Medulla oblongata (tissue), 1 donor: ENCODE measurements at regions not wholly inside any gene's neighbourhood (a gene's known extent, or its start where the extent isn't known, plus 50 kb on each side); places are given as distances from the start of the nearest gene placed in this dataset.
A peak's percentile ranks its signal among the peaks of the same experiment; 100 is the strongest.
"Not testable (repeated sequence)": the region's sequence is repeated elsewhere in the genome, so short reads cannot be mapped to it uniquely, and the experiment has no call there.

Source experiments
- DNase-seq: peaks from one replicate; pipeline ENCODE4 v3.0.0-alpha.2; 2015; ENCODE audit errors: extremely low spot score

DNA sequence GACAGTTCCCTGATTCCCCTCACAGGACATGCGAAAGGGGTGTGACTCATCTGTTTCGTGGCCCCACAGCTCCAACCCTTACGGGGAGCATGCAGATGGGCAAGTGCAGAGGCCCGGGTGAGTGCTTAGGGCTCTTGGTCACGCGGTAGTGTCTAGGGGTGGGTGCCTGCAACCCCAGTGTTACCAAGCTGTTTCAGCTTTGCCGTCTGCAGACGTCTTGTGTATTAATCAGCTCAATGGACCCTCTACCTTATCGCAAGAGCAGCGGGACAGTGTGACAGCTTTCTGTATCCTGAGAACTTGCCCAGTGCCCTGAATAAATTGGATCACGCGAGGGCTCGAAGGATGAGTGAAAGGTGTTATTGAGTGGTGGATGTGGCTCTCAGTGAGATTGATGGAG is 816.4 kb upstream of the ANO3 start:
- no peak for DNase-seq

DNA sequence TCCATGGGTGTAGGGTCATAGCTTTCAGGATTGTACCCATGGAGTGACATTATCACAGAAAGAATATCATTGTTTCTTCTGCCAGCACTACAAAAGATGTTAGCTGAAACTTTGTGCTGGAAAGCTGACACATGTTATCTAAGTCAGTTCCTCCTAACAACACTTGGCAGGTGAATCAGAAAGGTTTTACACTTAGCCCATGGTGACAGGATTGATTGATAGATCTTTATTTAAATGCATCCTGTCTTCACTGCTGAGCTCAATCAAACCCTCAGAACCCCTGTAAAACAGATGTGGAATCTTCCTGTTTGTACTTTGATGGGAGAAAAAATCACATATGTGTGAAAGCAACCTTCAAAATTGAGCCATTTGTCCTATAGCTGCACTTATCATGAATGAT is 811.5 kb upstream of the ANO3 start:
- DNase-seq: no peak

DNA sequence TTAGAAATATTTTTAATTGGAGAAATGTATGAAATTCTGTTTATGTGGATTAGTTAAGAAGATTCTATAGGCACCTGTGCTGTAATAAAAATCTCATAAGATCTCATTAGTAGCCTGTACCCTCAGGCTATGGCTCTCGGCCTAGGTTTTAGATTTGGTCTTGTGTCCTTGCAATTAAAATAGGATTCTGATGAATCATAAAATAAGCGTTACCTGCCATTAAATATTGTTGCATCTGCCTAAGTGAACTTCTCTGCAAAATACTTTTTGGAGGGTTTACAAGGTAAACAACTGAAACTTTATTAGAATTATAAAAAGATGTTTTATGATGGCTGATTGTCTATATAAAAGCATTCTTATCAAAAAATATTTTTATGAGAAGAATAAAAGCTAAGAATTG is 804.1 kb upstream of the ANO3 start:
- DNase-seq: no peak

DNA sequence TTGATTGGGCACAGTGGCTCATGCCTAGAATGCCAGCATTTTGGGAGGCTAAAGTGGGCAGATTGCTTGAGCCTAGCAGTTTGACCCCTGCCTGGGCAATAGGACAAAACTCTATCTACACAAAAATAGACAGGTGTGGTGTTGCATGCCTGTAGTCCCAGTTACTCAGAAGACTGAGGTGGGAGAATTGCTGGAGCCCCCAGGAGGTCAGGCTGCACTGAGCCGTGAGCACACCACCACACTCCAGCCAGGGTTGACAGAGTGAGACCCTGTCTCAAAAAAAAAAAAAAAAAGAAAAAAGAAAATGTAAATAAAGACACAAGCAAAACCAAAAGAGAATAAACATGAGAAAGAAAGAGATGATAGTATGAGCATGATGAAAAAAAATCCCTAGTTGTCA is 802.4 kb upstream of the ANO3 start:
- DNase-seq: no peak

DNA sequence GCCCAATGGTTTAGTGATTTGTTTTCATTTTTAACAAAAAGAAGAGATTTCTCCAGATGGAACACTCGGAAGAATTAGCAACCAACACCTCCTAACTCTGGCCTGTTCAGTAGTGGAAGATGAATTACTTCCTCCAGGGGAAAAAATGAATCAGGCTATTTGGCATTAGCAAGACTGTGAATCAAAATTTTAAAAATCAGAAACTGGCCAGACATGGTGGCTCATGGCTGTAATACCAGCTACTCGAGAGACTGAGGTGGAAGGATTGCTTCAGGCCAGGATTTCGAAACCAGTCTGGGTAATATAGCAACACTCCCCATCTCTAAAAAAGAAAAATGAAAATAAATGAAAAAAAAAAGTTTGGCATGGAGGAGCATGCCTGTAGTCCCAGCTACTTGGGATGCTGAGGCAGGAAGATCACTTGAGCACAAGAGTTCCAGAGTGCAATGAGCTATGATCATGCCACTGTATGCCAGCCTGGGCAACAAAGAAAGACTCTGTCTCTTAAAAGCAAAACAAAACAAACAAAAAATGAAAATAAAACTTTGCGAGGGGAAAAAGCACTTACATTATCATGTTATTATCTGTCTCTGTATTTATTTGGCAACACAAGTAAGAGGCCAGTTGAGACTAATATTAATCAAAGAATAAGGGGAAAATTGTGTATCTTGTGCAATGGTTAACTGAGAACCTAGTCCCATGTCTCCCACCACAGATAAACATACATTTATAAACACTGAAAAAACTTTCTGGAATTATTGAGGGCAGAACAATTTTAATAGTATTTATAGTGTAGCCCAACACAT is 796.3 kb upstream of the ANO3 start:
- peak; percentile 7 for DNase-seq

DNA sequence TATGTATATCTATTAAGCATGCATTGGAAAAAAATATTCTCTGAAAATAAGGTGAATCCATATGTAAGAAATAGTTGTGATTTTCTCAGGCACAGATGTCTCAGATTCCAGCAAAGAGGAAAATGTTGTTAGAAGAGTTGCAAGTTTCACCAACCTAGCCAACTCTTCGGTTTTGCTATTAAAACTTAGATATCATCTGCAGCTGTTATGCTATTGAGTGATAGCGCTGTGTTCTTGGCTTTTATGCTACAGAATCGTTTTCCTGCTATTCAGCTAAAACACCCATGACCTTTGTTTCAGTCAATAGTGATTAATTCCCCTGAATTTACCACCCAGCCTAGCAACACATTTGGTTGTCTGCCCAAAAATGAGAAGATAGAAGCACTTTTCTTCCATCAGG is 795.6 kb upstream of the ANO3 start:
- DNase-seq: no peak

DNA sequence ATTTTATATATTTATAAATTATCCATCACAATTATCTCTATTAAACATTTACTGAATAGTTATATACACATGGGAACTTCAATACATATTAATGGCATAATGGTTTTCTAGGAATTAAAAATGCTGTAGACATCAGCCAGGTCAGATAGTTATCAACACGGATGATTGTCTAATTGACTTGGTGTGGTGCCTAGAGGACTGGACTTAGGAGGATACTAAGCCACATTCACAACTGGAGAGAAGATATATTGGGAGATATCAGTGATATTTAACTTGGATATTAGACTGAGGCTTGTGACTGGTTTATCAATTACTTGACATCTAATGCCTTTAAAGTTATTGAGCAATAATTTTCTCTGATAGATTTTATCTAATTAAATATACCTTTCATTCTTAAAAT is 794.5 kb upstream of the ANO3 start:
- DNase-seq: no peak

DNA sequence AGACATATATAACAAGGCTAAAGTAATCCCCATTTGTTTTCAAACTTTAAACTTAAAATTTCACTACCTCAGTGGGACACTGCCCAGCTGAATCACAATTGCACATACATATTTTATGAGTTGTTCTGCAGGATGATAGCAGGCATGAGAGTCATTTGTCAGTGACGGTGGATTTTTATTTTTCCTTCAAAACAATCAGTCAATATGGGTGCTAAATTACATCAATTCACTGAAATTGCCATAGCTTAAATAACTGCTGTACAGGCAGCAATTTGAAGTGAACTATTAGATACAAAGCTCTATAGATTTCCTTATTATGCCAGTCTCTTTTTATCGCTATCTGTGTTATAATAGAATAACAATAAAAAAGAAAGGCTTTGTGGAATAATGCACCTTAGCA is 784.6 kb upstream of the ANO3 start:
- DNase-seq: no peak

DNA sequence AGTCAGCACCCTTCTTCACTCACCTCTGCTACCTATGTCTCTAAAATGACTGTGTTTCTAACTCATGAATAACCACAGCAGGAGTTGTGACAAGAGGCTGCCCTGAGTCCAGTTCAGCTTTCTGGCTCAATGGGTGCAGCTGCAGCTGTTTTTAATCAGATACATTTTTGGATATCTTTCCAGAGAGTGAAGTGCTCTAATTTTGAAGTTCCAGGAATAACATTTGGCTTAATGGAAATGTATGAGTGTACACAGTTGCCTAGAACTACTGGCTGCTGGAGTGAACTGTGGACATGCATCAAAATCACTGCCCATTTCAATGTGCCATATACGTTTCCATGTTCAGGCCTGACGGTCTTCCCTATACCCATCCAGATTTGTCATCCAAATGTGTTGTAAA is 769.5 kb upstream of the ANO3 start:
- no peak for DNase-seq

DNA sequence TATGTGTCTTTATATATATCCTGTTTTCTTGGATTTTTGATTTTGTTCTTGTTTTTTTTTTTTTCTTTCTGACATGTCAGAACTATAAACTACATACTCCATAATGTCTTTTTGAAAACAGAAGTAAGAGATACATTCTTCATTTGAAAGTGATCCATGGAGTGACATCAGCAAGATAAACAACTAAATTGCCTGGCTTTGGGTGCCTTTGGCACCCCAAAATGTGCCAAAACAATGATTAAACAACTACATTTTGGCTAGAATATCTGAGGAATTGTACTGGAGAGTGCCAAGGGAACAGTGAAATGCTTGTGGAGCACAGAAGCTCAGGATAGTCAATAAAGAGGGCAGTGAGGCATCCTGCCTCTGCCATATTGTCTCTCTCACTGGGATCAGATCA is 766.1 kb upstream of the ANO3 start:
- no peak for DNase-seq

DNA sequence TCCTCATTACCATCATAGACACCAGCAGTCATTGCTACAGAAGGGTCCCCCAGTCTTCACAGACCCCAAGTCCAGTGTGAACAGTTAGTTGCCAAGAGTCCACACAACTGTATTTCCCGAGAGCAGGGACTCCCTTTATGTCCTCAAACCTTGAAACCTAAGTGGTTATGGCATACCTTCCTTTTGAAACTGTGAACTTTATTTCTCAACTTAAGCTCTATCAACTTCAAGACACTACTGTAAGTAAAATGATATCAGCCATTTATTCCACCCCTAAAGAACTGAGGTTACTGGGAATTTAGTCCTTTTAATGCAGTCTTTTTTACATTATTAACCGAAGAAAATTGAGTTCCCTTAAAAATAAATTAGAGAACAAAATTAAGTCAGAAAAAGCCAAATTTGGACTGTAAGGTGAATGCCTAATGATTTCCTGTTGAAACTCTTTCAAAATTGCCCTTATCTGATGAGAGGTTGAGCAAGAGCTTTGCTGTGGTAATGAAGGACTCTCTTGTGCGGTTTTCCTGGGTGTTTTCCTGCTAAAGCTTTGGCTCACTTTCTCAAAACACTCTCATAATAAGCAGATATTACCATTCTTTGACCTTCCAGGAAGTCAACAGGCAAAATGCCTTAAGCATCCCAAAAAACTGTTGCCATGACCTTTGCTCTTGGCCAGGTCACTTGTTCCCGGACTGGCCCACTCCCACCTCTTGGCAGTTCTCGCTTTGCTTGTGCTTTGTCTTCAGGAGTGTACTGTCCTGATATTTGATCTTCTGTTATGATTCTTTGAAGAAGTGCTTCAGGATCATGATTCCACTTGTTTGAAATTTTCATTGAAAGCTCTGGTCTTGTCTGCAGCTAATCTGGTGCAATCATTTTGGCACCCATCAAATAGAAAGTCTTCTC is 765.4 kb upstream of the ANO3 start:
- DNase-seq: no peak

DNA sequence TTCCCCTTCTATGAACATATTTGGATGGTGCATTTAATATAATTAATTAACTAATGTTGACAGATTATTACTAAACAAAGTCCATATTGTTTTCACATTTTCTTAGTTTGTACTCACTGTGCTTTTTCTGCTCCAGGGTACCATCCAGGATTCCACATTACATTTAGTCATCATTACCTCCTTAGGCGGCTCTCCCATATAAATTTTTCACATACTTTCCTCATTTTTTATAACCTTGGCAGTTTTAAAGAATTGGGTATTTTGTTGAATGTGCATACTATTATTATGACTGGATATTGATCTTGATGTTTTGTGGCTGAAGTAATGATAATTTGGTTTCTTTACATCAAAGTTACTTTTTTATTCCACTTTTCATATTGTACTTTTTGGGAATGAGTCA is 755.6 kb upstream of the ANO3 start:
- DNase-seq: no peak

DNA sequence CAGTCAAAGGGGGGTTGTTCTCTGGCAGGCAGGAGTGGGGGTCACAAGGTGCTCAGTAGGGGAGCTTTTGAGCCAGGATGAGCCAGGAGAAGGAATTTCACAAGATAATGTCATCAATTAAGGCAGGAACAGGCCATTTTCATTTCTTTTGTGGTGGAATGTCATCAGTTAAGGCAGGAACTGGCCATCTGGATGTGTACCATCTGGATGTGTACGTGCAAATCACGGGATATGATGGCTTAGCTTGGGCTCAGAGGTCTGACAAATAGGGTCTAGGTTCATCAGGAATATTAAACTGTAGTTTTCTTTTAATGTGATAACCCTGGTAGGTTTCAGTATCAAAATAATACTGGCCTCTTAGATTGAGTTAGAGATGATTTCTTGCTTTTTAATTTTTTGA is 752.4 kb upstream of the ANO3 start:
- DNase-seq: not testable (repeated sequence)

DNA sequence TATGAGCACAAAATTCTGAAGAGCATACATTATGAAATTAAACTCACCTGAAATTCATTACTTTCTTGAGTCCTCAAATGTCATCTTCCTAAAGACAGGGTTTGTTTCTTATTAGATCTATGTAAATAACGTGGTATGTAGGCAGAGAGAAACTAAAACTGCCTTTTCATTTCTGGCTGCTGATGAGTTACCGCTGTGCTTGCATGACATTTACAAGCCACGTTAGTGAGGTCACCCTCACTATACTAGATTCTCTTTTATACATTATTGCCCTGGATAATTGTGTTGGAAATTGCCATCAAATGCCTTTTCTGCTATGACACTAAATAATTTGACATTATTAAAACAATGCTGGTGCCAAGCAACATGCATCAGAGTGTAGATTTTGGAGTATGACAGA is 748.3 kb upstream of the ANO3 start:
- no peak for DNase-seq

DNA sequence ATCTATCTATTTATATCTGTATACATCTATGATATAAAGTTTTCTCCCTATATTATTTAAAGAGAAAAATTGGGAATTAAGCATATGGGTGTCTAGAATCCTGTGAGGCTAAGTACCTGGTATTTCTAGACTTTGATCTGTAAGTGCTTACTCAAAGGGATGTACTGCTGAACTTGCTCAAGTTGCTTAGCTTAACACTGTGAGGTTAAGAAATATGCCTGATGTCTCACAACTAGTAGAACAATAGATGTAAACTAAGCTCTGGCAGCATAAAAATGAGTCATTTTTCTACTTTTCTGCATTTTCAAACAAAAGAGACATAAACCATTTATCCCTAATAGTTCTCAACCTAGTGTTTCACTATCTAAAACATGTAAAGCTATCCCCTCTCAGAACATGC is 744.4 kb upstream of the ANO3 start:
- DNase-seq: no peak

DNA sequence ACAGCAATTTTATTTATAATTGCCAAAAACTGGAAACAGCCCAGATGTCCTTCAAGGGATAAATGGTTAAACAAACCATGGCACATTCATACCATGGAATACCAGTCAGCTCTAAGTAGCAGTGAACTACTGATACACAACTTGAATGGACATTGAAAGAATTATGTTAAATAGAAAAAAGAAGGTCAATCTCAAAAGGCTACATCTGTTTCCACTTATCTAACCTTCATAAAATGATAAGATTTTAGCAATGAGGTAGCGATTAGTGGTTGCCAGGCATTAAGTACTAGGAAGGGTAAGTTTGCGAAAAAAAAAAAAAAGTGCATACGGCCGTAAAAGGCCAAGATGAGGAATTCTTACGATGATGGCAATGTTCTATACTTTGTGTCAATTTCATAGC is 738.7 kb upstream of the ANO3 start:
- DNase-seq: no peak

DNA sequence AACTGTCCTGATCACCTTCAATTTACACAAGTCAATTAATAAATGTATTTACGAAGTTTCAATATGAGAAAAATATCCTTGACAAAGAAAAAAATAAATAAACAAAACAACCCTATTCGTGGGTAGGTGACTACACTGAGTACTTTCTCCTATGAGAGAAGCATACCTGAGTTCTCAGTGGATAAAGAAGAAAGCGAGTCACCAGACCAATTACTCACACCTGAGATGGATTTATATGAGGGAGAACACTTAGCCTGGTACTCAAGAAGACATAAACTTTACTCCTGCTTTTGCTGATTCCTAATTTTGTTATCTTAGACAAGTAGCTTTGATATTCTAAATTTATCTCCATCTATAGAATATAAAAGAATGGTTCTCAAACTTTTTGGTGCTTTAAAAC is 735.2 kb upstream of the ANO3 start:
- DNase-seq: no peak

DNA sequence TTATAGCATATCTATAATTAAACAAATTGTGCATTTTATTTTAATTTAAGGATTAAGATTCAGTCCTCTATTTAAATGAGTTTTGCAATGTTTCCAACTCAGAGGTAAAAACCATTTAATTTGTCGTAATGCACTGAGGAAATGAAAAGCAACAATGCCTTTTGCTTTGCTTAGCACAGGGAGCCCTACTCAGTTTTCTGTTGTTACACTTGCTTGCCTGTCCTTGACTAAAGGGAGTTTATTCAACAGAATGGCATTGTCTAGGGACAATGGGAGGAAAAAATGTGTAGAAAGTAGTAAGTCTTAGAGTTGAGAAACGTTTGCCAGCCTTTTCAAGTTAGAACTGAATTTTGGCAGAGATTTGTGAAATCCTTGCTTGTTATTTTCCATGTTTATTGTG is 734.2 kb upstream of the ANO3 start:
- DNase-seq: peak; percentile 5

DNA sequence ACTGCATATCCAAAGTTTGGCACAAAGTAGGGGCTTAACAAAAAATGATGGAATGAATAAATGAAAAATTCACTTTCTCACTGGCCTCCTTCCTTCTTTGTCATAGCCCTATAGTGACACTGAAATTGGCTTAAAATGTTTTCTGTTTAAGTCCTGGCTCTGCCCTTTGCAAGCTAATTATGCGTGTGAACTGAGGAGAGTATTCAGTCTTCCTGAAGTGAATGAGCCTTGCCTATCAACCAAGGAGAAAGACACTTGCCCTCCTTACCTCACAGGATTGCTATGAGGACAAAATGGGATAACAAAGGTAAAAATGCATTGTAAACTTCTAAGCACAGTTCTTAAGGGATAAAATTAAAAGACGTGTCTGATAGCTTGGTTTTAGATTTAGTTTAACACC is 729.8 kb upstream of the ANO3 start:
- DNase-seq: no peak

DNA sequence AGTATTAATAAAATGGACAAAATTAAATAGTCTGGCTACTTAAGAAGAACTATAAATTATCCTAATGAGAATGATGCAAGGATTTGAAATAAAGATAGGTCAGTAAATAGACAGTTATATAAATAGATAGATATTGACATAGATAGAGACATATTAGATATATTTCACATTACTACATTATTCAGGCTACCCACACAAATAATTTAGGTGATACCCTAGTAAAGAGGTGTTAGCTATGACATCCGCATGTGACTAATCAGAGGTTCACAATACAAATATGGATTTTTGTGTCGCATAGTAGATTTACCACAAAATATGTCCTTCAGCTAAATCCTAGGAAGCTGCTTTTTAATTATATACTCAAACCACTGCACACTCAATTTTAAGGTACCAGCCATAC is 729.0 kb upstream of the ANO3 start:
- no peak for DNase-seq

DNA sequence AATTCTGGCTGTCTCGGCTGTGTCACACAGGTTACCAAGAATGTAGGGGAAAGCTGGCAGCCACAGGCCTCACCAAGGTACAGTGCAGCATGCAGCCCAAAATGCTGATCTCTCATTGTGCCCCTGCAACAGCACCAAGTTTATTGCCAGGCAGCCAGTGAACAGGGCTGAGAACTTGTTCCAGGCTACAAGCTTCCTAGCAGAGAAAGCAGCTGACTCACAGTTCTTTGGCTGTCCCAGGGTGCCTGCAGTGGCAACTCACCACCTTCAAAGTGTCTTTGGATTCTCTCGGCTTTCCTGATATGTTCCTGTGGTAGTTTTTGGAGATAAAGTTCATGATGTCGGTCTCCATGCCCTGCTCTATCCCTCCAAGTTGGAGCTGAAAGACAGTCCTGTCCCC is 719.1 kb upstream of the ANO3 start:
- DNase-seq: no peak

DNA sequence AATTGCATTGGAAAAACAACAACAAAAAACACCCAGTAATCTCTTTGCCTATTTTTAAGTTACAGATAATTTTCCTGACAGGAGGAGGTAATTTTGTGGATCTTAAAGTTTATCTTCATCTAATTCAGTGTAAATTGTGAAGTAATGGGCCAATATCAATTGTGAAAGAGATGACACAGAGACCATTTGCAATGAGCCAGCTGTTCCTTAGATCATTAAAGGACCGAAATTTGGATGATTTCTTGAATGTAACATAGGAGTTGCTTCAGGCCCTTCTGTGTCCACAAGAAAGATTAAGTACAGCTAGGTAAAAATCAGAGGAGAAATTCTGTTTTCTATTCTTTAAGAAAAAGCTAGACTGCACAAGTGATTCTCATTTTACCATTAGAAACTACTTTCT is 718.5 kb upstream of the ANO3 start:
- DNase-seq: no peak

DNA sequence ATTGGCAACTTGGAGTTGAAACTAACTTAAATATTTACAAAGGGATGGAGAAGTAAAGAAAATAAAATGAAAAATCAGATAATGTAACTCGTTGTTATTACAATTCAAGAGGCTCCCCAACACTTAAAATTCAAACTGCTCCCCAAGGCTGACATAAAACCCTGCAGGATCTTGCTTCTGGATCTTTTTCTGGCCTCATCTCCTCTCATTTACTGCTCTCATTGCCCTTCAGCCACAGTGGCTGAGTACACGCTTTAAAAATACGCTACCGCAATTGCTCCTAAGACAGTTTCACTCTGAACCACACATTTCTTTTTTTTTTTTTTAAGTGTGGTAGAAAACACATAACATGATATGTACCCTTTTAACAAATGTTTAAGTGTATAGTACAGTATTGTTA is 718.1 kb upstream of the ANO3 start:
- DNase-seq: no peak
